Activated T-cell treated with anti-CD3 and anti-CD28 coated beads, Interleukin-2, amount 50 U/mL, for 24 hours (primary cell): ENCODE measurements at regions not wholly inside any gene's neighbourhood (a gene's known extent, or its start where the extent isn't known, plus 50 kb on each side); places are given as distances from the start of the nearest gene placed in this dataset.

Source experiments
- DNase-seq: peaks from one replicate; pipeline ENCODE4 v3.0.0-alpha.2; 2020
- H3K27ac Mint-ChIP-seq: 2 replicates; pipeline ENCODE4 v1.8.0; 2020; ENCODE audit warnings: mild to moderate bottlenecking, mixed read lengths
- H3K27me3 Mint-ChIP-seq: 2 replicates; pipeline ENCODE4 v1.8.0; 2020; ENCODE audit warnings: mixed read lengths
- H3K36me3 Mint-ChIP-seq: 2 replicates; pipeline ENCODE4 v1.8.0; 2020; ENCODE audit warnings: low read depth, mixed read lengths
- H3K4me1 Mint-ChIP-seq: 2 replicates; pipeline ENCODE4 v1.8.0; 2020; ENCODE audit warnings: low read depth, mixed read lengths
- H3K4me3 Mint-ChIP-seq: 2 replicates; pipeline ENCODE4 v1.8.0; 2020; ENCODE audit warnings: mild to moderate bottlenecking, moderate library complexity, mixed read lengths
- H3K9me3 Mint-ChIP-seq: 2 replicates; pipeline ENCODE4 v1.8.0; 2020; ENCODE audit warnings: mixed read lengths

- Mint-ChIP-seq H3K4me1 (peaks cover 52% of the 10 kb centered on the region), H3K27me3 (no peaks in the 10 kb centered on the region), H3K36me3 (peaks cover 2% of the 10 kb centered on the region), H3K9me3 (peaks cover 20% of the 10 kb centered on the region), H3K4me3 (no peak overlapping the region), H3K27ac (peak overlapping the region; percentile 85)
- DNase-seq, result no peak
Observed at GRCh38 chr6:142570221-142570671, 268.4 kb downstream of the ADGRG6 start.

GRCh38 chr6:142592876-142593275 lies 291.1 kb downstream of the ADGRG6 start:
- DNase-seq, result no peak
- no peak overlapping the region for H3K27ac Mint-ChIP-seq
- H3K4me1 Mint-ChIP-seq, result peaks cover 6% of the 10 kb centered on the region

GRCh38 chr6:142597836-142598235 lies 296.0 kb downstream of the ADGRG6 start:
- no peak for DNase-seq
- Mint-ChIP-seq H3K27me3 (no peaks in the 10 kb centered on the region), H3K4me3 (no peak overlapping the region), H3K9me3 (no peaks in the 10 kb centered on the region), H3K4me1 (peaks cover 7% of the 10 kb centered on the region), H3K36me3 (no peaks in the 10 kb centered on the region), H3K27ac (no peak overlapping the region)

More at GRCh38 chr6:142592876-142593275, 291.1 kb downstream of the ADGRG6 start:
- Mint-ChIP-seq H3K4me3 (no peak overlapping the region), H3K27me3 (no peaks in the 10 kb centered on the region), H3K9me3 (peaks cover 19% of the 10 kb centered on the region), H3K36me3 (no peaks in the 10 kb centered on the region)

GRCh38 chr6:142601427-142601826 lies 299.6 kb downstream of the ADGRG6 start:
- H3K36me3 Mint-ChIP-seq, result no peaks in the 10 kb centered on the region
- peaks cover 16% of the 10 kb centered on the region for H3K4me1 Mint-ChIP-seq
- no peak for DNase-seq
- H3K27me3 Mint-ChIP-seq, result peaks cover 6% of the 10 kb centered on the region
- H3K27ac Mint-ChIP-seq, result no peak overlapping the region
- H3K4me3 Mint-ChIP-seq, result no peak overlapping the region
- H3K9me3 Mint-ChIP-seq, result no peaks in the 10 kb centered on the region

- no peak for DNase-seq
- Mint-ChIP-seq H3K4me3 (no peak overlapping the region), H3K36me3 (no peaks in the 10 kb centered on the region), H3K4me1 (peaks cover 12% of the 10 kb centered on the region), H3K9me3 (no peaks in the 10 kb centered on the region), H3K27ac (no peak overlapping the region), H3K27me3 (peaks cover 6% of the 10 kb centered on the region)
Observed at GRCh38 chr6:142602972-142603371, 301.2 kb downstream of the ADGRG6 start.

- no peak for DNase-seq
- Mint-ChIP-seq H3K9me3 (no peaks in the 10 kb centered on the region), H3K27me3 (peaks cover 6% of the 10 kb centered on the region), H3K4me1 (peaks cover 10% of the 10 kb centered on the region), H3K27ac (no peak overlapping the region), H3K4me3 (no peak overlapping the region), H3K36me3 (no peaks in the 10 kb centered on the region)
Observed at GRCh38 chr6:142605922-142606485, 304.2 kb downstream of the ADGRG6 start.

- H3K27me3 Mint-ChIP-seq, result no peaks in the 10 kb centered on the region
- no peak overlapping the region for H3K27ac Mint-ChIP-seq
- no peak for DNase-seq
- H3K9me3 Mint-ChIP-seq, result peaks cover 8% of the 10 kb centered on the region
- H3K4me3 Mint-ChIP-seq, result no peak overlapping the region
- no peaks in the 10 kb centered on the region for H3K4me1 Mint-ChIP-seq
- H3K36me3 Mint-ChIP-seq, result no peaks in the 10 kb centered on the region
Observed at GRCh38 chr6:142612956-142613355, 311.1 kb downstream of the ADGRG6 start.

GRCh38 chr6:142613981-142614380 lies 312.2 kb downstream of the ADGRG6 start:
- DNase-seq, result no peak
- Mint-ChIP-seq H3K4me3 (no peak overlapping the region), H3K27me3 (no peaks in the 10 kb centered on the region), H3K27ac (no peak overlapping the region), H3K36me3 (no peaks in the 10 kb centered on the region), H3K9me3 (peaks cover 8% of the 10 kb centered on the region), H3K4me1 (no peaks in the 10 kb centered on the region)

GRCh38 chr6:142617158-142617557 lies 315.4 kb downstream of the ADGRG6 start:
- Mint-ChIP-seq H3K27me3 (no peaks in the 10 kb centered on the region), H3K4me1 (no peaks in the 10 kb centered on the region), H3K27ac (no peak overlapping the region), H3K9me3 (peaks cover 2% of the 10 kb centered on the region), H3K36me3 (no peaks in the 10 kb centered on the region), H3K4me3 (no peak overlapping the region)
- no peak for DNase-seq

GRCh38 chr6:142621822-142622221 lies 320.0 kb downstream of the ADGRG6 start:
- Mint-ChIP-seq H3K9me3 (no peaks in the 10 kb centered on the region), H3K27ac (no peak overlapping the region), H3K27me3 (no peaks in the 10 kb centered on the region), H3K36me3 (no peaks in the 10 kb centered on the region), H3K4me1 (no peaks in the 10 kb centered on the region), H3K4me3 (no peak overlapping the region)
- no peak for DNase-seq

GRCh38 chr6:142624978-142625715 lies 319.8 kb downstream of the HIVEP2 start:
- Mint-ChIP-seq H3K9me3 (no peaks in the 10 kb centered on the region), H3K27ac (no peak overlapping the region), H3K36me3 (no peaks in the 10 kb centered on the region), H3K27me3 (no peaks in the 10 kb centered on the region), H3K4me3 (no peak overlapping the region), H3K4me1 (peaks cover 2% of the 10 kb centered on the region)
- DNase-seq, result no peak

- no peak for DNase-seq
- H3K9me3 Mint-ChIP-seq, result no peaks in the 10 kb centered on the region
- no peaks in the 10 kb centered on the region for H3K36me3 Mint-ChIP-seq
- no peaks in the 10 kb centered on the region for H3K27me3 Mint-ChIP-seq
- H3K4me1 Mint-ChIP-seq, result peaks cover 9% of the 10 kb centered on the region
- H3K27ac Mint-ChIP-seq, result no peak overlapping the region
- H3K4me3 Mint-ChIP-seq, result peak overlapping the region; percentile 28
Observed at GRCh38 chr6:142627474-142627873, 317.5 kb downstream of the HIVEP2 start.

GRCh38 chr6:142631517-142632385 lies 313.2 kb downstream of the HIVEP2 start:
- Mint-ChIP-seq H3K27me3 (no peaks in the 10 kb centered on the region), H3K4me3 (no peak overlapping the region), H3K27ac (no peak overlapping the region), H3K4me1 (peaks cover 18% of the 10 kb centered on the region), H3K9me3 (no peaks in the 10 kb centered on the region), H3K36me3 (no peaks in the 10 kb centered on the region)
- no peak for DNase-seq

- H3K36me3 Mint-ChIP-seq, result no peaks in the 10 kb centered on the region
- H3K4me3 Mint-ChIP-seq, result no peak overlapping the region
- H3K27me3 Mint-ChIP-seq, result no peaks in the 10 kb centered on the region
- no peak for DNase-seq
- H3K4me1 Mint-ChIP-seq, result peaks cover 16% of the 10 kb centered on the region
- H3K27ac Mint-ChIP-seq, result no peak overlapping the region
- H3K9me3 Mint-ChIP-seq, result no peaks in the 10 kb centered on the region
Observed at GRCh38 chr6:142633317-142633716, 311.7 kb downstream of the HIVEP2 start.

- no peaks in the 10 kb centered on the region for H3K27me3 Mint-ChIP-seq
- DNase-seq, result no peak
- H3K9me3 Mint-ChIP-seq, result no peaks in the 10 kb centered on the region
- H3K4me3 Mint-ChIP-seq, result no peak overlapping the region
- peak overlapping the region; percentile 2 for H3K27ac Mint-ChIP-seq
- H3K4me1 Mint-ChIP-seq, result peaks cover 16% of the 10 kb centered on the region
- H3K36me3 Mint-ChIP-seq, result no peaks in the 10 kb centered on the region
Observed at GRCh38 chr6:142635130-142635529, 309.8 kb downstream of the HIVEP2 start.
